Transverse colon (tissue), 4 donors: ENCODE measurements at regions not wholly inside any gene's neighbourhood (a gene's known extent, or its start where the extent isn't known, plus 50 kb on each side); places are given as distances from the start of the nearest gene placed in this dataset.

Experiments used
- DNase-seq: peaks from one replicate; pipeline ENCODE4 v3.0.0-alpha.2; 2019
- H3K27ac ChIP-seq, 4 donors: fragments of 200-600 bp; sonication (generic); 2 replicates each; pipeline ENCODE4 v1.5.1; 2016 to 2018; ENCODE audit warnings: inconsistent platforms in 4 of 4
- H3K27me3 ChIP-seq: fragments of 200-600 bp; sonication (generic); 2 replicates; pipeline ENCODE4 v1.5.1; 2017; ENCODE audit warnings: inconsistent platforms
- H3K36me3 ChIP-seq, 4 donors: fragments of 200-600 bp; sonication (generic); 2 replicates each; pipeline ENCODE4 v1.5.1; 2017 to 2019; ENCODE audit warnings: inconsistent platforms in 4 of 4
- H3K4me1 ChIP-seq, 4 donors: fragments of 200-600 bp; sonication (generic); 2 replicates each; pipeline ENCODE4 v1.5.1; 2017 to 2020; ENCODE audit warnings: inconsistent platforms in 4 of 4
- H3K4me3 ChIP-seq, 4 donors: fragments of 200-600 bp; sonication (generic); 1 replicate in 1 of 4; 2 replicates in 3 of 4; pipeline versions ENCODE4 v1.5.1 to v1.6.1; 2017 to 2019; ENCODE audit warnings: inconsistent platforms in 4 of 4
- H3K9me3 ChIP-seq, 2 donors: fragments of 200-600 bp; sonication (generic); 2 replicates each; pipeline ENCODE4 v1.5.1; 2017 to 2019; ENCODE audit warnings: inconsistent platforms in 2 of 2
- CTCF ChIP-seq, 5 experiments: fragments of 200-600 bp in 3 of 5; fragments of 450-650 bp in 2 of 5; sonication (generic) in 3 of 5; IDR thresholded peaks; 1 replicate in 2 of 5; 2 replicates in 3 of 5; pipeline ENCODE4 v1.5.1; 2016 to 2017; ENCODE audit warnings: antibody characterized with exemption in 5 of 5, inconsistent platforms in 3 of 5, mild to moderate bottlenecking in 2 of 5, moderate library complexity in 1 of 5
- EP300 ChIP-seq: sonication (generic); formaldehyde crosslinking; IDR thresholded peaks from one replicate; pipeline ENCODE4 v1.6.1; 2017; ENCODE audit warnings: antibody characterized with exemption, low read depth
- POLR2A ChIP-seq: fragments of 450-650 bp; IDR thresholded peaks from one replicate; pipeline ENCODE4 v1.6.1; 2016; ENCODE audit warnings: antibody characterized with exemption, mild to moderate bottlenecking, moderate library complexity
- POLR2AphosphoS5 ChIP-seq, 3 donors: sonication (generic); formaldehyde crosslinking; IDR thresholded peaks; one replicate each; pipeline ENCODE4 v1.6.1; 2016; ENCODE audit warnings: antibody characterized with exemption in 3 of 3
- WGBS, 2 donors: methylation state at CpG; one replicate each; pipeline ENCODE4 v1.1.5; 2018; ENCODE audit warnings: low coverage in 1 of 2; 5-methylcytosine and 5-hydroxymethylcytosine counted together
- in situ Hi-C, 4 donors: fragments of 200-750 bp; cut with MboI; loops; one replicate each; pipeline versions ENCODE4 v1.15.0 to v1.15.1; 2017; ENCODE audit warnings: low sequenced_read_pairs in 3 of 4, low pct_ligation_motif_present in 1 of 4, low pct_unique_long_range_greater_than_20kb in 1 of 4
- intact Hi-C: fragments of 100-400 bp; cut with DNase I; formaldehyde crosslinking; loops from one replicate; pipeline ENCODE4 v1.15.1; 2023; ENCODE audit warnings: low total_unique reads

DNA sequence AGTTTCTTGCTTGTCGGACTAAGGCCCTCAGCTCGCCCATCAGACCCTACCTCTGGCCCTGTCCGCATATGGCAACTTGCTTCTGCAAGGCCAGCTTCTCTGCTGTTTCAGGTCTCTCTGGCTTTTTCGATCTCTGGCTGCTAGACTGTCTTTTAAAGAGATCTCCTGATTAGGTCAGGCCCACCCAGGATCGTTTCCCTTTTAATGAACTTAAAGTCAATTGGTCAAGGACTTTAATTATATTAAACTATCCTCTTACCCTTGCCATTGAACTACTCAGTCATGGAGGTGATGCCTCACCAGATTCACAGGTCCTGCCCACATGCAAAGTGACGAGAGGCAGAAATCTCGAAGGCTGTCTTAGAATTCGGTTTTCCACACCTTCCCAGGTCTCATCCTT is 670.9 kb downstream of the GATA3 start:
- H3K27ac ChIP-seq, result no peak overlapping the region

DNA sequence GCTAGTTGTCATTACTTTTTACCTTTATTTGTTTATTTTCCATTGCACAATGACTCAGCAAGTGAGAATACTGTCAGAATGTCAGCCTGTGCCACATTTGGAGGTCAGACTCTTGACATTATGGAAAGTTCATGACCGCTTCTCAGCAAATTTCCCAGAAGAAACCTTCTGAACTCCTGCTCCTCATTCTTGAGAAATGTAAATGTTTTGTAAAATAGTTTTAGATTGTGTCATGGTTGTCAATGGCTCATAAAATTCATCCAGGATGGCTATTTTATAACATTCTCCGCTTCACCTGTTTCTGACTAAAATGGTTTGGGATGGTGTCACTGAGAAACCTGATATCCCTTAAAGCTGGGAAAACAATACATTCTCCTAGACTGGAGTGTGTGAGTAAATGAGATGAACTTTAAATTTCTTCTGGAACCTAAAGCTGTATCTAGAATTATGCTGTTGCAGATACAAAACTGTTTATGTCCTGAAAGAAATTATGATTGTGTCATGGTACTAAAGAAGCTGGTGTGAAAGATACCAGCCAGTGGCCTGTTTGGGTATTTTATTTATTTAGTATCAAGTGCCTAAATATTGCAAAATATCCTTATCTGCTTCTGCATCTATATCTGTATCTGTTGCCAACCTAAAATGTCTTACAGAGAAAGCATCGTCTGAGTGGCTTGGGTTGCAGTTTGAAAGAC is 671.7 kb downstream of the GATA3 start:
- Histone ChIP-seq H3K4me1 (no peaks in the 10 kb centered on the region), H3K4me3 (no peak overlapping the region), H3K36me3 (no peaks in the 10 kb centered on the region), H3K27me3 (peaks cover 4% of the 10 kb centered on the region), H3K9me3 (no peaks in the 10 kb centered on the region), H3K27ac (no peak overlapping the region)
- in situ Hi-C loops (loop anchor here in 1 of 4 donors (25.0 kb wide), 1 partner anchor 89 kb away; no protein-coding TSS in a partner anchor), intact Hi-C loops (no loop called here)
- 70 to 85% methylated on average over 2 to 3 of the region's 3 CpGs for WGBS, 2 donors
- TF ChIP-seq POLR2AphosphoS5 (IDR thresholded peaks at IDR 0.05), result no peak
- no peak for TF ChIP-seq EP300
- no peak for TF ChIP-seq CTCF (IDR thresholded peaks at IDR 0.05)
- no peak for TF ChIP-seq POLR2A
- DNase-seq, result no peak

More for the DNA sequence above, 670.9 kb downstream of the GATA3 start:
- intact Hi-C loops (no loop called here), in situ Hi-C loops (loop anchor here in 1 of 4 donors (25.0 kb wide), 1 partner anchor 88 kb away; no protein-coding TSS in a partner anchor)
- 73 to 79% methylated on average over 5 to 8 of the region's 8 CpGs for WGBS, 2 donors
- Histone ChIP-seq H3K36me3 (no peaks in the 10 kb centered on the region), H3K27me3 (no peaks in the 10 kb centered on the region), H3K4me3 (no peak overlapping the region), H3K4me1 (no peaks in the 10 kb centered on the region), H3K9me3 (no peaks in the 10 kb centered on the region)
- no peak for DNase-seq
- no peak for TF ChIP-seq POLR2A
- TF ChIP-seq EP300, result no peak
- no peak for TF ChIP-seq POLR2AphosphoS5 (IDR thresholded peaks at IDR 0.05)
- TF ChIP-seq CTCF (IDR thresholded peaks at IDR 0.05), result no peak

- no peak for DNase-seq
- in situ Hi-C loops, result loop anchor here in 1 of 4 donors (25.0 kb wide), 1 partner anchor 89 kb away; no protein-coding TSS in a partner anchor
- intact Hi-C loops, result no loop called here
- Histone ChIP-seq H3K4me1 (no peaks in the 10 kb centered on the region), H3K27me3 (peaks cover 4% of the 10 kb centered on the region), H3K4me3 (no peak overlapping the region), H3K9me3 (no peaks in the 10 kb centered on the region), H3K36me3 (no peaks in the 10 kb centered on the region), H3K27ac (no peak overlapping the region)
- TF ChIP-seq POLR2A (no peak), EP300 (no peak), CTCF (IDR thresholded peaks at IDR 0.05) (no peak), POLR2AphosphoS5 (IDR thresholded peaks at IDR 0.05) (no peak)
- 52 to 53% methylated on average over 5 of the region's 5 CpGs for WGBS, 2 donors
Observed at GRCh38 chr10:8726779-8727084, 672.2 kb downstream of the GATA3 start.

- TF ChIP-seq EP300, result no peak
- Histone ChIP-seq H3K4me3 (no peak overlapping the region), H3K9me3 (no peaks in the 10 kb centered on the region), H3K27ac (no peak overlapping the region), H3K4me1 (no peaks in the 10 kb centered on the region), H3K36me3 (no peaks in the 10 kb centered on the region), H3K27me3 (peaks cover 4% of the 10 kb centered on the region)
- DNase-seq, result no peak
- in situ Hi-C loops (loop anchor here in 1 of 4 donors (25.0 kb wide), 1 partner anchor 94 kb away; no protein-coding TSS in a partner anchor), intact Hi-C loops (no loop called here)
- WGBS, 2 donors, result 56 to 57% methylated on average over 12 to 18 of the region's 18 CpGs
Observed at GRCh38 chr10:8731121-8732095, 676.9 kb downstream of the GATA3 start.
